Activated CD8-positive, alpha-beta T cell treated with anti-CD3 and anti-CD28 coated beads, Interleukin-2, amount 10 ng/mL, durations not matched to agents 7 days and 5 days (primary cell): ENCODE measurements at regions not wholly inside any gene's neighbourhood (a gene's known extent, or its start where the extent isn't known, plus 50 kb on each side); places are given as distances from the start of the nearest gene placed in this dataset.

Source experiments
- ATAC-seq: fragments of 150-1000 bp; cut with Tn5 transposase; one replicate; pipeline ENCODE4 v1.10.0; 2021; ENCODE audit warnings: moderate library complexity
- CTCF ChIA-PET: fragments of 350-600 bp; sonication (Branson Sonifier 250); formaldehyde crosslinking; loops from one replicate; lab custom pipeline; 2021; ENCODE audit warnings: antibody characterized with exemption; lab: Charles Lee
- POLR2A ChIA-PET: fragments of 350-600 bp; sonication (Branson Sonifier 250); formaldehyde crosslinking; loops from one replicate; lab custom pipeline; 2021; ENCODE audit warnings: antibody characterized with exemption; lab: Charles Lee
- DNase-seq: peaks from one replicate; pipeline ENCODE4 v3.0.0-alpha.2; 2020
- H3K27ac Mint-ChIP-seq: one replicate; pipeline ENCODE4 v1.8.0; 2021; ENCODE audit warnings: mild to moderate bottlenecking, mixed read lengths
- H3K27me3 Mint-ChIP-seq: one replicate; pipeline ENCODE4 v1.8.0; 2021; ENCODE audit warnings: low read depth, mixed read lengths
- H3K36me3 Mint-ChIP-seq: one replicate; pipeline ENCODE4 v1.8.0; 2021; ENCODE audit warnings: low read depth, mixed read lengths
- H3K4me1 Mint-ChIP-seq: one replicate; pipeline ENCODE4 v1.8.0; 2021; ENCODE audit warnings: low read depth, mixed read lengths
- H3K4me3 Mint-ChIP-seq: one replicate; pipeline ENCODE4 v1.8.0; 2021; ENCODE audit warnings: mild to moderate bottlenecking, mixed read lengths
- H3K9me3 Mint-ChIP-seq: one replicate; pipeline ENCODE4 v1.8.0; 2022; ENCODE audit warnings: mixed read lengths; ENCODE audit not compliant: insufficient read depth

DNA sequence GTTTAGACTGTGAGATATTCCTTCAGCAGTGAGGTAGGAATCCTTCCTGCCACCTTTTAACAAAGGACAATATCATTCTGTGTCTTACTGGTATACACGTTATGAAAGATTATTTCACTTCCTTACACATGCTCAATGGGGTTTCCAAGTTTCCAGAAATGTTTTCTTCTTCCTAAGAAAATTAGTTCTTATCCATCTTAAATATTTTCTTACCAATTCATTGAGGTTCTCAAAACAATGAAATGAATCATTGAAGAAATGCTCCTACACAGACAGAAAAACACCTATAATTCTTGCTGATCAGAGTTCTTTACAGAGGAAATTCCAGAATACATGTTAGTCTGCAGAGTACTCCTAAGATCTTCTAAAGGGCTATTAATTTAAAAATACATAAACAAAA, 51.4 kb upstream of the SEC61G start:
- Mint-ChIP-seq H3K27me3 (peaks cover 2% of the 10 kb centered on the region), H3K27ac (no peak overlapping the region), H3K4me3 (no peak overlapping the region), H3K4me1 (no peaks in the 10 kb centered on the region), H3K36me3 (no peaks in the 10 kb centered on the region), H3K9me3 (no peaks in the 10 kb centered on the region)
- POLR2A ChIA-PET: no interaction called here
- DNase-seq: no peak
- CTCF ChIA-PET: no interaction called here
- no peak for ATAC-seq

DNA sequence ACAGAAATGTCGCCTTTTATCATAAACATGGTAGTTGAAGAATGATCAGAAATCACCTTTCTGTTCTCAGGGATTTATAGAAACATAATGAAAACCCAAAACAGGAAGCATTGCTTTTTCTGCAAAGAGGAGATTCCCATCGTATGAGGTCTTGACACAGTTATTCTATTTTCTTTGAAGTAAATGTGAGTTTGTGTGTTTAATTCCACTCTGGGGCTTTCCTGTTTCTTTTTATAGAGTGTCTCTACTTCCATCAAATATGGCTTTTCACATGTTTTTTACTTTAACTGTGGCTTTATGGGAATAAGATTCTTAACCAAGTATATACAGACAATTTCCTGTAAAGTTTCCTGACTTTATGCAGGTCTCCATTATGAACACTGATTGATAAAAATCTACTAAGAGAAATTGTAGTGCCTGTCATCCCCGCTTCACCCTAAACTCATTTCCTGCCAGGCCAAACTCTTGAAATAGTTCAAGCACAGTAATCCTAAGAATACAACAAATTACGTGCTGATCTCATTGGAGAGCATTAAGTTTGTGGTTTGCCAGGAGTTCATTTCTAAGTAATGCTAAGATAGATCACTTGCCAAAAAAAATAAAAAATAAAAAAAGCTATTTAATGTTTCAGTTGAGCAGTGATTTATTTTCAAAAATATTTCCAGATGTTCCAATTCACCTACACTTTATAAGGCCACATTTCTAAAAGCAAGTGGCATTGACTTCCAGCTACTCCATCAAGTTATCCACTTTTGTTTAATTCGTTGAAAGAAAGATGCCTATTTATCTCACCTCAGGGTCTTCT, 52.2 kb upstream of the SEC61G start:
- no peak for ATAC-seq
- H3K4me3 Mint-ChIP-seq: no peak overlapping the region
- no peaks in the 10 kb centered on the region for H3K9me3 Mint-ChIP-seq
- H3K27ac Mint-ChIP-seq: no peak overlapping the region
- peaks cover 2% of the 10 kb centered on the region for H3K27me3 Mint-ChIP-seq
- ChIA-PET CTCF (no interaction called here), POLR2A (no interaction called here)
- no peaks in the 10 kb centered on the region for H3K4me1 Mint-ChIP-seq
- DNase-seq: no peak
- H3K36me3 Mint-ChIP-seq: no peaks in the 10 kb centered on the region

DNA sequence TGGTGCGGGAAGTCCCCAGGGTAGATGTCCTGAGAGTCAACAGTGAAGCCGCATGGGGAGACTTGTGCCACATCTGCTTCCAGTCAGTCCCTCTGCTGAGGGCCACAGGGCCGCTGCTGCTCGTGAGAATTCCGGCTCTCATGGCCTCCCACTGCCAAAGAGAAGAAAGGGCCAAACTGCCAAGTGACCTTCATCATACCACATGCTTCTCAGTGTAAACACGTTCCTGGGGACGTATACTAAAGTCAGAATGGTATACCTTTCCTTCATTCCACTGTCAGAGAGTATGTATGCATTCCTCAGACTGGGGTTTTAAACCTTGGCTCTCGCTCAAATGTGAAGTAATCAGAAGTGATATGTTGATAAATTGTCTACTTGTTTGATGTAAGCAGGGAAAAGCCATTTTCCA, 52.8 kb upstream of the SEC61G start:
- peaks cover 2% of the 10 kb centered on the region for H3K27me3 Mint-ChIP-seq
- H3K27ac Mint-ChIP-seq: no peak overlapping the region
- no peaks in the 10 kb centered on the region for H3K36me3 Mint-ChIP-seq
- DNase-seq (no peak), ATAC-seq (no peak)
- H3K4me3 Mint-ChIP-seq: no peak overlapping the region
- H3K9me3 Mint-ChIP-seq: no peaks in the 10 kb centered on the region
- POLR2A ChIA-PET: no interaction called here
- H3K4me1 Mint-ChIP-seq: no peaks in the 10 kb centered on the region
- CTCF ChIA-PET: no interaction called here

DNA sequence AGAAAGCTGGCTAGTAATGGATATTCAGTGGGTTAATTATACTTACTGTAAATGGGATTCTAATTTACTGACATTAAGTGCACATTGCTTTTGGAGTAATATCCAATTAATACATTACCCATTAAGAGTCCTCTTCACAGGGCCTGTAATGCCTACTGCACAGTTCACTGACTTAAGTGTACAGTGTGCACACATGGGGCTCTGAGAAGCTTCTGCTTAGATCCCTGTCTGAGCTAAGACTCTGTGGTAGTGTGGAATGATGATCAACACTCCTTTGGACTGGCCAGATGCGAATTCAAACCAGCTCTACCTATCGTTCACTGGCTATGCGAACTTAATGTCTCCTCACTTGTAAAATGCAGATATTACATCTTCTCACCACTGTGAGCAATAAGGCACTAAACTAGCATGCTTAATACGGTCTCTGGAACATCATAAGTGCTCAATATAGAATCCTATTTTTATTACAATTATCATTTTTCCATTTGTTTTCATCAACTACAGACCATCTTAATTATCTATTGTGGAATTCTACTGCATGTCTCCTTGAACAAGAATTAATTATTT, 53.8 kb upstream of the SEC61G start:
- ATAC-seq (no peak), DNase-seq (no peak)
- Mint-ChIP-seq H3K4me3 (no peak overlapping the region), H3K9me3 (no peaks in the 10 kb centered on the region), H3K36me3 (no peaks in the 10 kb centered on the region), H3K27me3 (peaks cover 6% of the 10 kb centered on the region), H3K4me1 (no peaks in the 10 kb centered on the region), H3K27ac (no peak overlapping the region)
- CTCF ChIA-PET: no interaction called here
- POLR2A ChIA-PET: no interaction called here

DNA sequence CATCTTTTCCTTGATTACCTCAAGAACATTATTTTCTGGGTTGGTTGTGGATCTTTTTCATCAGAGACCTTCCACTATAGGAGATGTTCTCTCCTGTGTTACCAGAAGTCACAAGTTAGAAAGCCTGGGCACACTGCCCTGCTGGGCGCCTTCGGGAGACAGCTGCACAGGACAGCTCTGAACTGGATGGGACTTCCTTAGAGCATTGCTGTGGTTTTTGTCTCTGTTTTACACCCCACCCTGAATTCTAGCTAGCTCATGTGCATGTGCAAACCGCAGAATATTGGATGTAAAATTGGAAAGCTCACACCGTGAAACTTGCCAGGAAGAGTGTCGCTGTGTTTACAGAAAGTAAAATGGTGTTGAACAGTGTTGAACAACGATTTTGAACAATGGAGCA, 54.4 kb upstream of the SEC61G start:
- ATAC-seq: no peak
- Mint-ChIP-seq H3K4me3 (no peak overlapping the region), H3K4me1 (no peaks in the 10 kb centered on the region), H3K27me3 (peaks cover 7% of the 10 kb centered on the region), H3K9me3 (no peaks in the 10 kb centered on the region), H3K27ac (no peak overlapping the region), H3K36me3 (no peaks in the 10 kb centered on the region)
- CTCF ChIA-PET: no interaction called here
- no peak for DNase-seq
- POLR2A ChIA-PET: no interaction called here

DNA sequence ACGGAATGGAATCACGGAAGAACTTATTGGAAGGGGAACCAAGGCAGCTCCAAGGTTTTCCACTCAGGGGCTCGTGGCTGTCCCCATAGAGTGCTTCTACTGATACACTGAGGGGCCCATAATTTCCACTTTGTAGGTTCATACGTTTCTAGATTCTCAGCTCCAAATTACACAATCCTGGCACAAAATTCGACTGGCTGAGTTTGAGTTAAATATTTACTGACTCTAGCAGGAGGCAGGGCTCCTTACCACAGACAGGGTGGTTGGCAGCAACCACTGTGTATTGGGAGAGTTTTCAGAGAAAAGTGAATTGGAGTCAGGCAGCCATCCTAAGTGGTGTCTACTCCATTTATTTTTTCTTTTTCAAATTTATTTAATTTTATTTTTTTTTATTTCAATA, 55.4 kb upstream of the SEC61G start:
- DNase-seq (no peak), ATAC-seq (no peak)
- H3K27ac Mint-ChIP-seq: no peak overlapping the region
- no peaks in the 10 kb centered on the region for H3K4me1 Mint-ChIP-seq
- ChIA-PET CTCF (no interaction called here), POLR2A (no interaction called here)
- H3K9me3 Mint-ChIP-seq: no peaks in the 10 kb centered on the region
- H3K36me3 Mint-ChIP-seq: no peaks in the 10 kb centered on the region
- no peak overlapping the region for H3K4me3 Mint-ChIP-seq
- H3K27me3 Mint-ChIP-seq: peaks cover 7% of the 10 kb centered on the region

DNA sequence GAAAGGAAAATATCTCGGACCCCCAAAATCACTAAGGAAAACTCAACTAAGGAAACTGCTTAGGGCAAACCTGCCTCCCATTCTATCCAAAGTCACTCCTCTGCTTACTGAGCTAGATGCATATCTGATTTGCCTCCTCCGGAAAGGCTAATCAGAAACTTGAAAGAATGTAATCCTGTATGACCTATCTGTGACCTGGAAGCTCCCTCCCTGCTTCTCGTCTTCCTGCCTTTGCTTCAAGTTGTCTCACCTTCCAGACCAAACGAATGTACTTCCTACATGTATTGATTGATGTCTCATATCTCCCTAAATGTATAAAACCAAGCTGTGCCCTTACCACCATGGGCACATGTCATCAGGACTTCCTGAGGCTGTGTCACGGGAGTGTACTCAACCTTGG, 58.1 kb upstream of the SEC61G start:
- DNase-seq (no peak), ATAC-seq (no peak)
- Mint-ChIP-seq H3K27me3 (peaks cover 9% of the 10 kb centered on the region), H3K4me1 (no peaks in the 10 kb centered on the region), H3K36me3 (no peaks in the 10 kb centered on the region), H3K9me3 (no peaks in the 10 kb centered on the region), H3K27ac (no peak overlapping the region), H3K4me3 (no peak overlapping the region)
- POLR2A ChIA-PET: no interaction called here
- CTCF ChIA-PET: no interaction called here

DNA sequence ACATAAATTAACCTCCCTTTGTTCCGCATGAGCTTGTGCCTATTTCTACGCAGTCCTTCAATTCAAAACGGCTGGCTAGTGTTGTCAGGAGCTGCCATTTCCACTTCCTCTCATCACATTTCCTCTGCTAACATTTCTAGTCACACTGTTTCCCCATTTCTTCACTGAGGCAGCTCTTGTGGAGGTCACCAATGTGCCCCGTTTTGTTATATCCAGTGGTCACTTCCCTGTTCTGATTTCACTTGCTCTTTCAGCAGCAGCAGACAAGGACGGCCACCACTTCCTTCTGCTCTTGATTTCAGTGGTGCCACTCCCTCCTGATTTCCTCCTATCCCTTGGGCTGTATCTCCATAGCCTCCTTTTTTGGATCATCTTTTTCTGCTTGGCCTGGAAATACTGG, 64.8 kb upstream of the SEC61G start:
- DNase-seq (no peak), ATAC-seq (no peak)
- Mint-ChIP-seq H3K4me1 (no peaks in the 10 kb centered on the region), H3K9me3 (no peaks in the 10 kb centered on the region), H3K27ac (no peak overlapping the region), H3K27me3 (peaks cover 7% of the 10 kb centered on the region), H3K36me3 (no peaks in the 10 kb centered on the region), H3K4me3 (no peak overlapping the region)
- ChIA-PET CTCF (no interaction called here), POLR2A (no interaction called here)

DNA sequence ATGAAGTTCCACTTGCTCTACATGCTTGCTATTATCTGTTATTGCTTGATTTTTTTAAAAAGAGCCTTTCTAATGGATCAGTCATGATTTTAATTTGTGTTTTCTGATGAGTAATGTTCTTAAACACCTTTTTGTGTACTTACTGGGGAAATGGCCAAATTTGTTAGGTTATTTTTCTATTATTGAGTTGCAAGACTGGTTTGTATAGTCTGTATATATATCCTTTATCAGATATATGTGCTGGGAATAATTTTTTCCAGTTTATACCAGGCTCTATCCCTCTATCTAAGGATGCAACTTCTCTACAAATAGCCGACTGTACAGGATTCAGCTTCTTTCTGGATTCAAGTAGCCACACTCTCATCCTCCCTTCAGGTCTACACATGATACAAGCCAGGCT, 65.6 kb upstream of the SEC61G start:
- H3K4me3 Mint-ChIP-seq: no peak overlapping the region
- no peaks in the 10 kb centered on the region for H3K4me1 Mint-ChIP-seq
- no peaks in the 10 kb centered on the region for H3K9me3 Mint-ChIP-seq
- peaks cover 7% of the 10 kb centered on the region for H3K27me3 Mint-ChIP-seq
- DNase-seq: no peak
- no peak overlapping the region for H3K27ac Mint-ChIP-seq
- H3K36me3 Mint-ChIP-seq: no peaks in the 10 kb centered on the region
- POLR2A ChIA-PET: no interaction called here
- ATAC-seq: no peak
- CTCF ChIA-PET: no interaction called here

DNA sequence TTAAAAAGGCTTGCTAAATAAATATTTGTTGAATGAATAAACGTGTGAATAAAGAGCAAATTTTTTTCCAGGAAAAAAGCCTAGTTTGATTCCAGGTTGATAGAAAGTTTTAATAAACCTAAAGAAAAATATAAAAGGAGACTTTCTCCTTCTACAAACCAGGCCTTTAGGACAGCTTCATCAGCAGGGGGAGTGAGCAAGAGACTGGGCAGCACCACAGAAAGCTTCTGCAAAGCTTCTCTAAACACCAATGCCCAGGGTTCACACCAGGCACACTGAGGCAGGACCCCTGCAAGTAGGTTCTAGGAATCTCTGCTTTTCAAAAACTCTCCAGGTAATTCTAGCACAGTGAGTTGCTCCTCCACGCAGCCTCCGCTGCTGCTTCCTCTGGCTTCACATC, 66.4 kb upstream of the SEC61G start:
- H3K27ac Mint-ChIP-seq: no peak overlapping the region
- CTCF ChIA-PET: no interaction called here
- H3K4me3 Mint-ChIP-seq: no peak overlapping the region
- POLR2A ChIA-PET: no interaction called here
- H3K36me3 Mint-ChIP-seq: no peaks in the 10 kb centered on the region
- H3K27me3 Mint-ChIP-seq: peaks cover 7% of the 10 kb centered on the region
- H3K4me1 Mint-ChIP-seq: no peaks in the 10 kb centered on the region
- no peaks in the 10 kb centered on the region for H3K9me3 Mint-ChIP-seq
- DNase-seq: no peak
- no peak for ATAC-seq

DNA sequence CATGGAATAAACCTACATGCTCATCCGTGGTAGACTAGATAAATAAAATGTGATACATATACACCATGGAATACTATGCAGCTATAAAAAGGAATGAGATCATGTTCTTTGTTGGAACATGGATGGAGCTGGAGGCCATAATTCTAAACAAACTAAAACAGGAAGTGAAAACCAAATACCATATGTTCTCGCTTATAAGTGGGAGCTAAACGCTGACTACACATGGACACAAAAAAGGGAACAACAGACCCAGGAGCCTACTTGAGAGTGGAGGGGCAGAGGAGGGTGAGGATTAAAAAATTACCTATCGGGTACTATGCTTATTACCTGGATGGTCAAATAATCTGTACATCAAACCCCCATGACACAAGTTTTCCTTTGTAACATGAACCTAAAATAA, 68.7 kb upstream of the SEC61G start:
- H3K4me1 Mint-ChIP-seq: no peaks in the 10 kb centered on the region
- H3K36me3 Mint-ChIP-seq: no peaks in the 10 kb centered on the region
- H3K27ac Mint-ChIP-seq: no peak overlapping the region
- DNase-seq (no peak), ATAC-seq (no peak)
- peaks cover 5% of the 10 kb centered on the region for H3K27me3 Mint-ChIP-seq
- ChIA-PET POLR2A (no interaction called here), CTCF (interaction anchor here (1.5 kb wide), 1 partner anchor 54 kb away, joined by 4 read pairs; no protein-coding TSS in a partner anchor)
- H3K4me3 Mint-ChIP-seq: no peak overlapping the region
- no peaks in the 10 kb centered on the region for H3K9me3 Mint-ChIP-seq

DNA sequence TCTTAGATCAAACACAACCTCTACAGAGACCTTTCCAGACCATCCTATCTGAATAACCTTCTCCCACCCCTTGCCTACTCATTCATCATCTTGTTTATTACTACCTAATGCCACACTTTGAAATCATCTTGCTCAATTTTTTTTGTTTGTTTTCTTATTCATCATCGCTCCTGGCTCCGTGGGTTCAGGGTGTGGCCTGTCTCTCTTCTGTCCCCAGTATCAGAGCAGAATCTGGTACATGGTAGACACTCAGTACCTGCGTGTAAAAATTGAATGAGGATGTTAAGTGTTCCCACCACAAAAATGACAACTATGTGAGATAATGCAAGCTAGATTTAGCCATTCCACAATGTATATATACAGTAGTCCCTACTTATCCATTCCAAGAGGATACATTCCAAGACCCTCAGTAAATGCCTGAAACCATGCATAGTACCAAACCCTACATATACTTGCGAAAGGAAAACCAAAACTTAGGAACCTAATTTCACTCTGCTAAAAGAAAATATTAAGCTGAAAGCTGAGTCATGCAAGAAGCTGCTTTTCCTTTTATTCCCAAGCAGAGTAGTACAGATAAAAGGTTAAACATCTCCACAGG, 72.1 kb upstream of the SEC61G start:
- H3K4me1 Mint-ChIP-seq: no peaks in the 10 kb centered on the region
- ATAC-seq: no peak
- CTCF ChIA-PET: no interaction called here

More for the DNA sequence above, 72.1 kb upstream of the SEC61G start:
- Mint-ChIP-seq H3K27me3 (no peaks in the 10 kb centered on the region), H3K4me3 (no peak overlapping the region), H3K9me3 (no peaks in the 10 kb centered on the region), H3K27ac (no peak overlapping the region), H3K36me3 (no peaks in the 10 kb centered on the region)
- POLR2A ChIA-PET: no interaction called here
- DNase-seq: no peak
